Peyer's patch (tissue), 4 donors: ENCODE measurements at regions not wholly inside any gene's neighbourhood (a gene's known extent, or its start where the extent isn't known, plus 50 kb on each side); places are given as distances from the start of the nearest gene placed in this dataset.

Experiments used
- POLR2A ChIP-seq, 2 donors: fragments of 450-650 bp; IDR thresholded peaks; one replicate each; pipeline ENCODE4 v1.5.1; 2017; ENCODE audit warnings: antibody characterized with exemption in 2 of 2, mild to moderate bottlenecking in 2 of 2, moderate library complexity in 2 of 2
- TF ChIP-seq, protein P1 (sequence below), 6 experiments: fragments of 450-650 bp in 4 of 6; fragments of 200-600 bp in 2 of 6; sonication (generic) in 1 of 6; IDR thresholded peaks; one replicate each; pipeline ENCODE4 v1.5.1; 2017 to 2019; ENCODE audit warnings: antibody characterized with exemption in 6 of 6, mild to moderate bottlenecking in 3 of 6, moderate library complexity in 1 of 6

GRCh38 chr14:55964821-55965220 is 153.4 kb upstream of the PELI2 start:
- TF ChIP-seq, protein P1, sequence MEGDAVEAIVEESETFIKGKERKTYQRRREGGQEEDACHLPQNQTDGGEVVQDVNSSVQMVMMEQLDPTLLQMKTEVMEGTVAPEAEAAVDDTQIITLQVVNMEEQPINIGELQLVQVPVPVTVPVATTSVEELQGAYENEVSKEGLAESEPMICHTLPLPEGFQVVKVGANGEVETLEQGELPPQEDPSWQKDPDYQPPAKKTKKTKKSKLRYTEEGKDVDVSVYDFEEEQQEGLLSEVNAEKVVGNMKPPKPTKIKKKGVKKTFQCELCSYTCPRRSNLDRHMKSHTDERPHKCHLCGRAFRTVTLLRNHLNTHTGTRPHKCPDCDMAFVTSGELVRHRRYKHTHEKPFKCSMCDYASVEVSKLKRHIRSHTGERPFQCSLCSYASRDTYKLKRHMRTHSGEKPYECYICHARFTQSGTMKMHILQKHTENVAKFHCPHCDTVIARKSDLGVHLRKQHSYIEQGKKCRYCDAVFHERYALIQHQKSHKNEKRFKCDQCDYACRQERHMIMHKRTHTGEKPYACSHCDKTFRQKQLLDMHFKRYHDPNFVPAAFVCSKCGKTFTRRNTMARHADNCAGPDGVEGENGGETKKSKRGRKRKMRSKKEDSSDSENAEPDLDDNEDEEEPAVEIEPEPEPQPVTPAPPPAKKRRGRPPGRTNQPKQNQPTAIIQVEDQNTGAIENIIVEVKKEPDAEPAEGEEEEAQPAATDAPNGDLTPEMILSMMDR (IDR thresholded peaks at IDR 0.05), result no peak
- TF ChIP-seq POLR2A (IDR thresholded peaks at IDR 0.05), result no peak
